GM19328 (cell line): ENCODE measurements at regions not wholly inside any gene's neighbourhood (a gene's known extent, or its start where the extent isn't known, plus 50 kb on each side); places are given as distances from the start of the nearest gene placed in this dataset.
"Not testable (repeated sequence)": the region's sequence is repeated elsewhere in the genome, so short reads cannot be mapped to it uniquely, and the experiment has no call there.

Experiments used
- ATAC-seq: cut with Tn5 transposase; IDR thresholded peaks from one replicate; pipeline ENCODE4 v1.9.1; 2021; ENCODE audit warnings: mild to moderate bottlenecking, moderate library complexity; ENCODE audit not compliant: unreplicated experiment

- not testable (repeated sequence) for ATAC-seq
Observed at GRCh38 chr9:42325142-42325541, 141.7 kb downstream of the SPATA31A6 start.

- ATAC-seq = not testable (repeated sequence)
Observed at GRCh38 chr9:42325561-42325960, 142.1 kb downstream of the SPATA31A6 start.

- ATAC-seq = not testable (repeated sequence)
Observed at GRCh38 chr9:42326482-42326881, 143.0 kb downstream of the SPATA31A6 start.

- not testable (repeated sequence) for ATAC-seq
Observed at GRCh38 chr9:42335342-42335741, 151.9 kb downstream of the SPATA31A6 start.

GRCh38 chr9:42335984-42336657 lies 152.7 kb downstream of the SPATA31A6 start:
- not testable (repeated sequence) for ATAC-seq

GRCh38 chr9:42338275-42338674 lies 154.8 kb downstream of the SPATA31A6 start:
- ATAC-seq = not testable (repeated sequence)

GRCh38 chr9:42339671-42340434 lies 156.4 kb downstream of the SPATA31A6 start:
- ATAC-seq = not testable (repeated sequence)

GRCh38 chr9:42340435-42340723 lies 156.9 kb downstream of the SPATA31A6 start:
- not testable (repeated sequence) for ATAC-seq

GRCh38 chr9:42341860-42342259 lies 158.4 kb downstream of the SPATA31A6 start:
- ATAC-seq = not testable (repeated sequence)

GRCh38 chr9:42342297-42342696 lies 158.8 kb downstream of the SPATA31A6 start:
- ATAC-seq = not testable (repeated sequence)

GRCh38 chr9:42344508-42344907 lies 161.0 kb downstream of the SPATA31A6 start:
- ATAC-seq = not testable (repeated sequence)

- not testable (repeated sequence) for ATAC-seq
Observed at GRCh38 chr9:42346916-42347315, 163.5 kb downstream of the SPATA31A6 start.

GRCh38 chr9:42349181-42349580 lies 165.7 kb downstream of the SPATA31A6 start:
- not testable (repeated sequence) for ATAC-seq

GRCh38 chr9:42350412-42350811 lies 167.0 kb downstream of the SPATA31A6 start:
- not testable (repeated sequence) for ATAC-seq

- not testable (repeated sequence) for ATAC-seq
Observed at GRCh38 chr9:42357604-42358373, 174.3 kb downstream of the SPATA31A6 start.

- not testable (repeated sequence) for ATAC-seq
Observed at GRCh38 chr9:42358626-42359247, 175.3 kb downstream of the SPATA31A6 start.

GRCh38 chr9:42364410-42365243 lies 181.2 kb downstream of the SPATA31A6 start:
- not testable (repeated sequence) for ATAC-seq

- peak; percentile 94 for ATAC-seq
Observed at GRCh38 chr9:42365244-42365945, 181.9 kb downstream of the SPATA31A6 start.

GRCh38 chr9:42368279-42368881 lies 184.9 kb downstream of the SPATA31A6 start:
- ATAC-seq = not testable (repeated sequence)
